ENCODE measurements at regions not wholly inside any gene's neighbourhood (a gene's known extent, or its start where the extent isn't known, plus 50 kb on each side); places are given as distances from the start of the nearest gene placed in this dataset.

GRCh38 chr2:236908439-236909192 lies 177.1 kb upstream of the COPS8 start:
- Histone ChIP-seq H2BK12ac (ENCODE audit: low read length) (peak overlapping the region; percentile 38), H4K12ac (ENCODE audit: low read depth, low read length) (no peak overlapping the region), H3K27ac (ENCODE audit: low read depth, low read length) (no peak overlapping the region), H3K4me1 (ENCODE audit: control insufficient read depth in 1 of 2, insufficient read depth in 2 of 2, low read length in 2 of 2) (no peaks in the 10 kb centered on the region), H2BK5ac (ENCODE audit: low read depth, low read length, poor library complexity) (no peak overlapping the region), H3K36me3 (ENCODE audit: control insufficient read depth in 1 of 2, insufficient read depth in 2 of 2, low read length in 2 of 2) (no peaks in the 10 kb centered on the region), H2AFZ (ENCODE audit: insufficient read depth, low read length, poor library complexity) (no peak overlapping the region), H3K9me3 (ENCODE audit: insufficient read depth, low read depth, low read length) (peaks cover 5% of the 10 kb centered on the region), H2BK120ac (ENCODE audit: insufficient read depth, low read length, poor library complexity) (no peak overlapping the region), H3K23ac (ENCODE audit: low read length) (no peak overlapping the region), H3K4ac (ENCODE audit: low read depth, low read length) (no peak overlapping the region), H2AK5ac (ENCODE audit: low read length) (peak overlapping the region; percentile 56), H4K8ac (ENCODE audit: low read depth, low read length) (no peak overlapping the region), H3K4me2 (ENCODE audit: low read length) (no peak overlapping the region), H3K79me2 (ENCODE audit: control insufficient read depth, insufficient read depth, low read length, poor library complexity) (no peaks in the 10 kb centered on the region), H3K27me3 (ENCODE audit: insufficient read depth, low read length) (no peaks in the 10 kb centered on the region), H3K14ac (ENCODE audit: low read length) (no peak overlapping the region), H3K9ac (ENCODE audit: low read length) (no peak overlapping the region), H3K79me1 (ENCODE audit: low read length) (no peaks in the 10 kb centered on the region), H3K18ac (ENCODE audit: low read length) (no peak overlapping the region), H4K91ac (ENCODE audit: low read depth, low read length) (no peak overlapping the region), H3K4me3 (ENCODE audit: low read depth, low read length) (no peak overlapping the region)
- no CpG with 5 or more reads among the region's 16 CpGs for WGBS (ENCODE audit: extremely low coverage, insufficient coverage, insufficient read length)
- DNase-seq = no peak

DNA sequence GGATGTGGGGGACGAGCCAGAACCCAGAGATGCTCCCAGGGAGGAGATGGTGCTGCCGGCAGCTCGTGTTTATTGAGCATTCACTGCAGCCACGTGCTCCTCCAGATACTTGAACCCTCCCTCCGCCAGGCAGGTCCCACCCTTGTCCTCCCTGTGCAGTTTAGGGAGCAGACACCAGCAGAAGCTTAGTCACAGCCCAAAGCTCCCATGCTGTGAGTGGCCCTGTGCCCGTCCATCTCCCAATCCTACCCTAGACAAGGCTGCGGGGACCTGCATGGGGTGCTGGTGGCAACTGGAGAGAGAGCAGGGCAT lies 176.5 kb upstream of the COPS8 start:
- no peak overlapping the region for H2BK12ac ChIP-seq (ENCODE audit: low read length)
- DNase-seq = no peak
- H3K9ac ChIP-seq (ENCODE audit: low read length) = no peak overlapping the region
- no CpG with 5 or more reads among the region's 7 CpGs for WGBS (ENCODE audit: extremely low coverage, insufficient coverage, insufficient read length)
- H3K79me2 ChIP-seq (ENCODE audit: control insufficient read depth, insufficient read depth, low read length, poor library complexity) = no peaks in the 10 kb centered on the region
- no peak overlapping the region for H3K23ac ChIP-seq (ENCODE audit: low read length)
- H3K27ac ChIP-seq (ENCODE audit: low read depth, low read length) = no peak overlapping the region
- no peaks in the 10 kb centered on the region for H3K27me3 ChIP-seq (ENCODE audit: insufficient read depth, low read length)
- H3K18ac ChIP-seq (ENCODE audit: low read length) = no peak overlapping the region
- H3K4me3 ChIP-seq (ENCODE audit: low read depth, low read length) = no peak overlapping the region
- H4K12ac ChIP-seq (ENCODE audit: low read depth, low read length) = no peak overlapping the region
- no peaks in the 10 kb centered on the region for H3K4me1 ChIP-seq (ENCODE audit: control insufficient read depth in 1 of 2, insufficient read depth in 2 of 2, low read length in 2 of 2)
- no peak overlapping the region for H2BK5ac ChIP-seq (ENCODE audit: low read depth, low read length, poor library complexity)
- no peak overlapping the region for H2AK5ac ChIP-seq (ENCODE audit: low read length)
- no peak overlapping the region for H4K8ac ChIP-seq (ENCODE audit: low read depth, low read length)
- no peak overlapping the region for H2BK120ac ChIP-seq (ENCODE audit: insufficient read depth, low read length, poor library complexity)
- no peaks in the 10 kb centered on the region for H3K36me3 ChIP-seq (ENCODE audit: control insufficient read depth in 1 of 2, insufficient read depth in 2 of 2, low read length in 2 of 2)
- H3K4me2 ChIP-seq (ENCODE audit: low read length) = no peak overlapping the region
- no peak overlapping the region for H3K14ac ChIP-seq (ENCODE audit: low read length)
- peaks cover 5% of the 10 kb centered on the region for H3K9me3 ChIP-seq (ENCODE audit: insufficient read depth, low read depth, low read length)
- H3K79me1 ChIP-seq (ENCODE audit: low read length) = no peaks in the 10 kb centered on the region
- no peak overlapping the region for H3K4ac ChIP-seq (ENCODE audit: low read depth, low read length)
- H2AFZ ChIP-seq (ENCODE audit: insufficient read depth, low read length, poor library complexity) = no peak overlapping the region
- no peak overlapping the region for H4K91ac ChIP-seq (ENCODE audit: low read depth, low read length)

DNA sequence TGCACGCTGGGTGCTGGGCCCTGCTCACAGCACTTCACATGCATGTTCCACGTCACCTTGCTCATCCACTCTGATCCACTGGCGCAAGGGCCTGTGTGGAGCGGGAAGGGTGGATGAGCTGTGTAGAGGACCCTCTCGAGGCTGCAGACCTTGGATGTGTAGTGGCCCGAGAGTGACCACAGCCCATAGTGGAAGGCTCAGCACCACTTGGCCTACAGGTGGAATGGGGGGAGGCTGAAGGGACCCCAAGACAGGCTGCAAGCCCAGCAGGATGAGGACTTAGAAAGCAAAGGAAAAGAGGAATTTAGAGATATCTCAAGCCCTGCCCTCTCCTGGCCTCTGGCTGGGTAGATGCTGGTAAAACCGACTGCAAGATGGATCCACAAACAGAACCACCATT lies 175.9 kb upstream of the COPS8 start:
- Histone ChIP-seq H2AFZ (ENCODE audit: insufficient read depth, low read length, poor library complexity) (no peak overlapping the region), H3K9ac (ENCODE audit: low read length) (no peak overlapping the region), H4K8ac (ENCODE audit: low read depth, low read length) (no peak overlapping the region), H3K27ac (ENCODE audit: low read depth, low read length) (no peak overlapping the region), H3K14ac (ENCODE audit: low read length) (no peak overlapping the region), H3K23ac (ENCODE audit: low read length) (no peak overlapping the region), H3K36me3 (ENCODE audit: control insufficient read depth in 1 of 2, insufficient read depth in 2 of 2, low read length in 2 of 2) (no peaks in the 10 kb centered on the region), H2BK120ac (ENCODE audit: insufficient read depth, low read length, poor library complexity) (no peak overlapping the region), H3K18ac (ENCODE audit: low read length) (no peak overlapping the region), H2BK12ac (ENCODE audit: low read length) (no peak overlapping the region), H3K4me1 (ENCODE audit: control insufficient read depth in 1 of 2, insufficient read depth in 2 of 2, low read length in 2 of 2) (no peaks in the 10 kb centered on the region), H3K4ac (ENCODE audit: low read depth, low read length) (no peak overlapping the region), H3K79me1 (ENCODE audit: low read length) (peaks cover 3% of the 10 kb centered on the region), H3K79me2 (ENCODE audit: control insufficient read depth, insufficient read depth, low read length, poor library complexity) (no peaks in the 10 kb centered on the region), H3K4me3 (ENCODE audit: low read depth, low read length) (no peak overlapping the region), H3K9me3 (ENCODE audit: insufficient read depth, low read depth, low read length) (peaks cover 4% of the 10 kb centered on the region), H4K12ac (ENCODE audit: low read depth, low read length) (no peak overlapping the region), H3K4me2 (ENCODE audit: low read length) (no peak overlapping the region), H3K27me3 (ENCODE audit: insufficient read depth, low read length) (no peaks in the 10 kb centered on the region), H2BK5ac (ENCODE audit: low read depth, low read length, poor library complexity) (no peak overlapping the region), H4K91ac (ENCODE audit: low read depth, low read length) (no peak overlapping the region), H2AK5ac (ENCODE audit: low read length) (no peak overlapping the region)
- WGBS (ENCODE audit: extremely low coverage, insufficient coverage, insufficient read length) = no CpG with 5 or more reads among the region's 7 CpGs
- no peak for DNase-seq

- Histone ChIP-seq H3K18ac (ENCODE audit: low read length) (no peak overlapping the region), H3K36me3 (ENCODE audit: control insufficient read depth in 1 of 2, insufficient read depth in 2 of 2, low read length in 2 of 2) (no peaks in the 10 kb centered on the region), H4K8ac (ENCODE audit: low read depth, low read length) (no peak overlapping the region), H3K4me1 (ENCODE audit: control insufficient read depth in 1 of 2, insufficient read depth in 2 of 2, low read length in 2 of 2) (no peaks in the 10 kb centered on the region), H3K4ac (ENCODE audit: low read depth, low read length) (no peak overlapping the region), H3K27me3 (ENCODE audit: insufficient read depth, low read length) (no peaks in the 10 kb centered on the region), H2BK5ac (ENCODE audit: low read depth, low read length, poor library complexity) (no peak overlapping the region), H2BK120ac (ENCODE audit: insufficient read depth, low read length, poor library complexity) (no peak overlapping the region), H3K79me1 (ENCODE audit: low read length) (peaks cover 3% of the 10 kb centered on the region), H3K27ac (ENCODE audit: low read depth, low read length) (no peak overlapping the region), H3K4me2 (ENCODE audit: low read length) (no peak overlapping the region), H3K9ac (ENCODE audit: low read length) (no peak overlapping the region), H3K23ac (ENCODE audit: low read length) (no peak overlapping the region), H2AK5ac (ENCODE audit: low read length) (no peak overlapping the region), H2AFZ (ENCODE audit: insufficient read depth, low read length, poor library complexity) (no peak overlapping the region), H4K12ac (ENCODE audit: low read depth, low read length) (no peak overlapping the region), H3K9me3 (ENCODE audit: insufficient read depth, low read depth, low read length) (peaks cover 4% of the 10 kb centered on the region), H2BK12ac (ENCODE audit: low read length) (no peak overlapping the region), H3K79me2 (ENCODE audit: control insufficient read depth, insufficient read depth, low read length, poor library complexity) (no peaks in the 10 kb centered on the region), H4K91ac (ENCODE audit: low read depth, low read length) (no peak overlapping the region), H3K4me3 (ENCODE audit: low read depth, low read length) (no peak overlapping the region), H3K14ac (ENCODE audit: low read length) (no peak overlapping the region)
- WGBS (ENCODE audit: extremely low coverage, insufficient coverage, insufficient read length) = no CpG with 5 or more reads among the region's 14 CpGs
- no peak for DNase-seq
These were observed 174.8 kb upstream of the COPS8 start for GRCh38 chr2:236910781-236911495.
